NCI-H460 (cell line): ENCODE measurements at regions not wholly inside any gene's neighbourhood (a gene's known extent, or its start where the extent isn't known, plus 50 kb on each side); places are given as distances from the start of the nearest gene placed in this dataset.
"Not testable (repeated sequence)": the region's sequence is repeated elsewhere in the genome, so short reads cannot be mapped to it uniquely, and the experiment has no call there.

Source experiments
- DNase-seq: peaks from one replicate; pipeline ENCODE4 v3.0.0-alpha.2; 2016; ENCODE audit warnings: low read depth; ENCODE audit errors: extremely low read depth

GRCh38 chr4:124066595-124066994, 645.9 kb downstream of the ANKRD50 start:
- DNase-seq: no peak

GRCh38 chr4:124067046-124067445, 645.5 kb downstream of the ANKRD50 start:
- no peak for DNase-seq

- no peak for DNase-seq
Measured at GRCh38 chr4:124070688-124071484, 641.6 kb downstream of the ANKRD50 start.

- DNase-seq: not testable (repeated sequence)
Measured at GRCh38 chr4:124075276-124075675, 637.3 kb downstream of the ANKRD50 start.

- DNase-seq: no peak
Measured at GRCh38 chr4:124079174-124079780, 633.3 kb downstream of the ANKRD50 start.

- no peak for DNase-seq
Measured at GRCh38 chr4:124083711-124084110, 628.8 kb downstream of the ANKRD50 start.

GRCh38 chr4:124085561-124086180, 626.9 kb downstream of the ANKRD50 start:
- DNase-seq: no peak

- DNase-seq: no peak
Measured at GRCh38 chr4:124090021-124090420, 622.5 kb downstream of the ANKRD50 start.

- no peak for DNase-seq
Measured at GRCh38 chr4:124092101-124092500, 620.4 kb downstream of the ANKRD50 start.

GRCh38 chr4:124092541-124092984, 620.0 kb downstream of the ANKRD50 start:
- DNase-seq: no peak

GRCh38 chr4:124095621-124096020, 616.9 kb downstream of the ANKRD50 start:
- DNase-seq: no peak

GRCh38 chr4:124096290-124096689, 616.2 kb downstream of the ANKRD50 start:
- DNase-seq: no peak

- no peak for DNase-seq
Measured at GRCh38 chr4:124097447-124097846, 615.1 kb downstream of the ANKRD50 start.

GRCh38 chr4:124104101-124104500, 608.4 kb downstream of the ANKRD50 start:
- no peak for DNase-seq

GRCh38 chr4:124104628-124105027, 607.9 kb downstream of the ANKRD50 start:
- DNase-seq: no peak

- DNase-seq: no peak
Measured at GRCh38 chr4:124105212-124105611, 607.3 kb downstream of the ANKRD50 start.

- no peak for DNase-seq
Measured at GRCh38 chr4:124111411-124111810, 601.1 kb downstream of the ANKRD50 start.

GRCh38 chr4:124111922-124112321, 600.6 kb downstream of the ANKRD50 start:
- DNase-seq: peak; percentile 40

- DNase-seq: no peak
Measured at GRCh38 chr4:124118061-124118460, 594.5 kb downstream of the ANKRD50 start.

GRCh38 chr4:124121461-124121971, 591.0 kb downstream of the ANKRD50 start:
- DNase-seq: no peak

GRCh38 chr4:124123181-124123580, 589.4 kb downstream of the ANKRD50 start:
- DNase-seq: no peak

GRCh38 chr4:124123721-124124120, 588.8 kb downstream of the ANKRD50 start:
- DNase-seq: no peak
